ENCODE measurements at regions not wholly inside any gene's neighbourhood (a gene's known extent, or its start where the extent isn't known, plus 50 kb on each side); places are given as distances from the start of the nearest gene placed in this dataset.
"Not testable (repeated sequence)": the region's sequence is repeated elsewhere in the genome, so short reads cannot be mapped to it uniquely, and the experiment has no call there.

- DNase-seq (ENCODE audit: low read depth) = no peak
Measured at GRCh38 chr17:37828651-37829124, 83.8 kb upstream of the HNF1B start.

- DNase-seq (ENCODE audit: low read depth) = no peak
Measured at GRCh38 chr17:37827905-37828650, 83.2 kb upstream of the HNF1B start.

- DNase-seq (ENCODE audit: low read depth) = no peak
Measured at GRCh38 chr17:37826497-37827430, 81.9 kb upstream of the HNF1B start.

- DNase-seq (ENCODE audit: low read depth) = no peak
Measured at GRCh38 chr17:37825851-37826250, 81.0 kb upstream of the HNF1B start.

GRCh38 chr17:37824534-37825485 is 80.0 kb upstream of the HNF1B start:
- DNase-seq (ENCODE audit: low read depth) = peak; percentile 51

GRCh38 chr17:37823996-37824395 is 79.1 kb upstream of the HNF1B start:
- no peak for DNase-seq (ENCODE audit: low read depth)

GRCh38 chr17:37820995-37821713 is 76.3 kb upstream of the HNF1B start:
- DNase-seq (ENCODE audit: low read depth) = no peak

GRCh38 chr17:37820313-37820994 is 75.6 kb upstream of the HNF1B start:
- DNase-seq (ENCODE audit: low read depth) = no peak

GRCh38 chr17:37818689-37819088 is 73.8 kb upstream of the HNF1B start:
- no peak for DNase-seq (ENCODE audit: low read depth)

GRCh38 chr17:37816950-37817349 is 72.1 kb upstream of the HNF1B start:
- no peak for DNase-seq (ENCODE audit: low read depth)

GRCh38 chr17:37815536-37815935 is 70.7 kb upstream of the HNF1B start:
- no peak for DNase-seq (ENCODE audit: low read depth)

GRCh38 chr17:37813751-37814150 is 68.9 kb upstream of the HNF1B start:
- peak; percentile 63 for DNase-seq (ENCODE audit: low read depth)

GRCh38 chr17:37808846-37809245 is 64.0 kb upstream of the HNF1B start:
- DNase-seq (ENCODE audit: low read depth) = not testable (repeated sequence)

GRCh38 chr17:37802712-37803416 is 58.0 kb upstream of the HNF1B start:
- no peak for DNase-seq (ENCODE audit: low read depth)

GRCh38 chr17:37802061-37802595 is 57.3 kb upstream of the HNF1B start:
- DNase-seq (ENCODE audit: low read depth) = no peak

GRCh38 chr17:37801171-37801570 is 56.3 kb upstream of the HNF1B start:
- DNase-seq (ENCODE audit: low read depth) = no peak

- DNase-seq (ENCODE audit: low read depth) = no peak
Measured at GRCh38 chr17:37797206-37797605, 52.3 kb upstream of the HNF1B start.

GRCh38 chr17:37796076-37796475 is 51.2 kb upstream of the HNF1B start:
- DNase-seq (ENCODE audit: low read depth) = no peak
